ENCODE measurements at regions not wholly inside any gene's neighbourhood (a gene's known extent, or its start where the extent isn't known, plus 50 kb on each side); places are given as distances from the start of the nearest gene placed in this dataset.

GRCh38 chr18:75586130-75586889, 158.8 kb upstream of the SMIM21 start:
- DNase-seq (ENCODE audit: extremely low read depth, insufficient read length), result no peak
- H3K36me3 ChIP-seq (ENCODE audit: control insufficient read depth, insufficient read depth, low read length), result no peaks in the 10 kb centered on the region
- H3K27me3 ChIP-seq (replicated peaks; ENCODE audit: control insufficient read depth, insufficient read depth, low read length), result no peaks in the 10 kb centered on the region
- no peak for TF ChIP-seq CTCF (IDR thresholded peaks at IDR 0.05; ENCODE audit: insufficient read depth, low read length, poor library complexity, severe bottlenecking)
- H3K4me3 ChIP-seq (replicated peaks; ENCODE audit: low read depth, low read length), result no peak overlapping the region

GRCh38 chr18:75582940-75583339, 155.4 kb upstream of the SMIM21 start:
- H3K36me3 ChIP-seq (ENCODE audit: control insufficient read depth, insufficient read depth, low read length), result no peaks in the 10 kb centered on the region
- H3K27me3 ChIP-seq (replicated peaks; ENCODE audit: control insufficient read depth, insufficient read depth, low read length), result no peaks in the 10 kb centered on the region
- H3K4me3 ChIP-seq (replicated peaks; ENCODE audit: low read depth, low read length), result no peak overlapping the region
- DNase-seq (ENCODE audit: extremely low read depth, insufficient read length), result no peak
- no peak for TF ChIP-seq CTCF (IDR thresholded peaks at IDR 0.05; ENCODE audit: insufficient read depth, low read length, poor library complexity, severe bottlenecking)

GRCh38 chr18:75582406-75582821, 154.9 kb upstream of the SMIM21 start:
- no peak for TF ChIP-seq CTCF (IDR thresholded peaks at IDR 0.05; ENCODE audit: insufficient read depth, low read length, poor library complexity, severe bottlenecking)
- H3K27me3 ChIP-seq (replicated peaks; ENCODE audit: control insufficient read depth, insufficient read depth, low read length), result no peaks in the 10 kb centered on the region
- H3K4me3 ChIP-seq (replicated peaks; ENCODE audit: low read depth, low read length), result no peak overlapping the region
- no peaks in the 10 kb centered on the region for H3K36me3 ChIP-seq (ENCODE audit: control insufficient read depth, insufficient read depth, low read length)
- DNase-seq (ENCODE audit: extremely low read depth, insufficient read length), result no peak

- no peak overlapping the region for H3K4me3 ChIP-seq (replicated peaks; ENCODE audit: low read depth, low read length)
- H3K27me3 ChIP-seq (replicated peaks; ENCODE audit: control insufficient read depth, insufficient read depth, low read length), result no peaks in the 10 kb centered on the region
- TF ChIP-seq CTCF (IDR thresholded peaks at IDR 0.05; ENCODE audit: insufficient read depth, low read length, poor library complexity, severe bottlenecking), result no peak
- H3K36me3 ChIP-seq (ENCODE audit: control insufficient read depth, insufficient read depth, low read length), result no peaks in the 10 kb centered on the region
- DNase-seq (ENCODE audit: extremely low read depth, insufficient read length), result no peak
Observed at GRCh38 chr18:75581336-75582131, 154.0 kb upstream of the SMIM21 start.

- DNase-seq (ENCODE audit: extremely low read depth, insufficient read length), result no peak
- H3K4me3 ChIP-seq (replicated peaks; ENCODE audit: low read depth, low read length), result no peak overlapping the region
- no peak for TF ChIP-seq CTCF (IDR thresholded peaks at IDR 0.05; ENCODE audit: insufficient read depth, low read length, poor library complexity, severe bottlenecking)
- H3K36me3 ChIP-seq (ENCODE audit: control insufficient read depth, insufficient read depth, low read length), result no peaks in the 10 kb centered on the region
- no peaks in the 10 kb centered on the region for H3K27me3 ChIP-seq (replicated peaks; ENCODE audit: control insufficient read depth, insufficient read depth, low read length)
Observed at GRCh38 chr18:75574187-75574586, 146.7 kb upstream of the SMIM21 start.
